T-helper 17 cell (primary cell): ENCODE measurements at regions not wholly inside any gene's neighbourhood (a gene's known extent, or its start where the extent isn't known, plus 50 kb on each side); places are given as distances from the start of the nearest gene placed in this dataset.

ENCODE experiments used
- ATAC-seq: fragments of 150-1000 bp; cut with Tn5 transposase; 2 replicates; pipeline ENCODE4 v1.10.0; 2021; ENCODE audit warnings: mild to moderate bottlenecking, moderate library complexity
- DNase-seq, 3 donors: peaks; one replicate each; pipeline versions ENCODE4 v3.0.0 to v3.0.0-alpha.2; 2020 to 2021
- H3K9me3 ChIP-seq: one replicate; pipeline ENCODE4 v1.7.0; 2013; ENCODE audit warnings: low read length, mild to moderate bottlenecking; ENCODE audit not compliant: control insufficient read depth, poor library complexity, severe bottlenecking
- H3K27ac Mint-ChIP-seq: one replicate; pipeline ENCODE4 v1.8.0; 2022; ENCODE audit warnings: mild to moderate bottlenecking, moderate library complexity, mixed read lengths
- H3K27me3 Mint-ChIP-seq: one replicate; pipeline ENCODE4 v1.8.0; 2022; ENCODE audit warnings: mixed read lengths
- H3K36me3 Mint-ChIP-seq: one replicate; pipeline ENCODE4 v1.8.0; 2022; ENCODE audit warnings: low read depth, mixed read lengths
- H3K4me1 Mint-ChIP-seq: one replicate; pipeline ENCODE4 v1.8.0; 2022; ENCODE audit warnings: mild to moderate bottlenecking, mixed read lengths
- H3K4me3 Mint-ChIP-seq: one replicate; pipeline ENCODE4 v1.8.0; 2022; ENCODE audit warnings: mild to moderate bottlenecking, moderate library complexity, mixed read lengths

- no peak for ATAC-seq
- Mint-ChIP-seq H3K4me3 (no peak overlapping the region), H3K4me1 (no peaks in the 10 kb centered on the region), H3K27ac (no peak overlapping the region), H3K36me3 (no peaks in the 10 kb centered on the region), H3K27me3 (peaks cover 40% of the 10 kb centered on the region)
- no peak for DNase-seq
- no peaks in the 10 kb centered on the region for H3K9me3 ChIP-seq
These were observed 435.4 kb upstream of the RGMA start for GRCh38 chr15:93524432-93524831.

- Mint-ChIP-seq H3K27ac (no peak overlapping the region), H3K27me3 (peaks cover 31% of the 10 kb centered on the region), H3K4me1 (no peaks in the 10 kb centered on the region), H3K4me3 (no peak overlapping the region), H3K36me3 (no peaks in the 10 kb centered on the region)
- no peaks in the 10 kb centered on the region for H3K9me3 ChIP-seq
- DNase-seq (no peak), ATAC-seq (no peak)
These were observed 434.5 kb upstream of the RGMA start for GRCh38 chr15:93523481-93523880.

- Mint-ChIP-seq H3K4me3 (no peak overlapping the region), H3K4me1 (no peaks in the 10 kb centered on the region), H3K36me3 (no peaks in the 10 kb centered on the region), H3K27me3 (peaks cover 44% of the 10 kb centered on the region), H3K27ac (no peak overlapping the region)
- H3K9me3 ChIP-seq, result no peaks in the 10 kb centered on the region
- no peak for DNase-seq
- ATAC-seq, result no peak
These were observed 431.2 kb upstream of the RGMA start for GRCh38 chr15:93520206-93520605.

- no peak for ATAC-seq
- H3K9me3 ChIP-seq, result no peaks in the 10 kb centered on the region
- DNase-seq, result no peak
- Mint-ChIP-seq H3K27me3 (peaks cover 49% of the 10 kb centered on the region), H3K4me1 (no peaks in the 10 kb centered on the region), H3K27ac (no peak overlapping the region), H3K36me3 (no peaks in the 10 kb centered on the region), H3K4me3 (no peak overlapping the region)
These were observed 430.6 kb upstream of the RGMA start for GRCh38 chr15:93519599-93519998.

- ATAC-seq, result no peak
- Mint-ChIP-seq H3K4me1 (no peaks in the 10 kb centered on the region), H3K36me3 (no peaks in the 10 kb centered on the region), H3K4me3 (no peak overlapping the region), H3K27ac (no peak overlapping the region), H3K27me3 (peaks cover 35% of the 10 kb centered on the region)
- H3K9me3 ChIP-seq, result no peaks in the 10 kb centered on the region
- DNase-seq, result no peak
These were observed 428.2 kb upstream of the RGMA start for GRCh38 chr15:93517176-93517575.

GRCh38 chr15:93515256-93516051 lies 426.4 kb upstream of the RGMA start:
- no peaks in the 10 kb centered on the region for H3K9me3 ChIP-seq
- no peak overlapping the region for H3K27ac Mint-ChIP-seq
- DNase-seq (no peak), ATAC-seq (no peak)
- H3K4me1 Mint-ChIP-seq, result no peaks in the 10 kb centered on the region
- peaks cover 45% of the 10 kb centered on the region for H3K27me3 Mint-ChIP-seq
- no peak overlapping the region for H3K4me3 Mint-ChIP-seq
- H3K36me3 Mint-ChIP-seq, result no peaks in the 10 kb centered on the region

- H3K4me3 Mint-ChIP-seq, result no peak overlapping the region
- no peaks in the 10 kb centered on the region for H3K36me3 Mint-ChIP-seq
- no peak overlapping the region for H3K27ac Mint-ChIP-seq
- H3K9me3 ChIP-seq, result no peaks in the 10 kb centered on the region
- ATAC-seq (no peak), DNase-seq (no peak)
- no peaks in the 10 kb centered on the region for H3K4me1 Mint-ChIP-seq
- H3K27me3 Mint-ChIP-seq, result peaks cover 11% of the 10 kb centered on the region
These were observed 417.6 kb upstream of the RGMA start for GRCh38 chr15:93506646-93507045.

- Mint-ChIP-seq H3K27ac (no peak overlapping the region), H3K27me3 (peaks cover 9% of the 10 kb centered on the region), H3K36me3 (no peaks in the 10 kb centered on the region), H3K4me1 (no peaks in the 10 kb centered on the region), H3K4me3 (no peak overlapping the region)
- no peak for DNase-seq
- H3K9me3 ChIP-seq, result no peaks in the 10 kb centered on the region
- no peak for ATAC-seq
These were observed 416.5 kb upstream of the RGMA start for GRCh38 chr15:93505506-93505905.

GRCh38 chr15:93501946-93502345 lies 412.9 kb upstream of the RGMA start:
- Mint-ChIP-seq H3K36me3 (no peaks in the 10 kb centered on the region), H3K27ac (no peak overlapping the region), H3K27me3 (peaks cover 29% of the 10 kb centered on the region), H3K4me1 (no peaks in the 10 kb centered on the region), H3K4me3 (no peak overlapping the region)
- DNase-seq (no peak), ATAC-seq (no peak)
- no peaks in the 10 kb centered on the region for H3K9me3 ChIP-seq

- ATAC-seq (no peak), DNase-seq (no peak)
- Mint-ChIP-seq H3K27ac (no peak overlapping the region), H3K36me3 (no peaks in the 10 kb centered on the region), H3K27me3 (peaks cover 29% of the 10 kb centered on the region), H3K4me1 (no peaks in the 10 kb centered on the region), H3K4me3 (no peak overlapping the region)
- H3K9me3 ChIP-seq, result no peaks in the 10 kb centered on the region
These were observed 411.1 kb upstream of the RGMA start for GRCh38 chr15:93500155-93500554.

GRCh38 chr15:93497291-93497690 lies 408.3 kb upstream of the RGMA start:
- Mint-ChIP-seq H3K36me3 (no peaks in the 10 kb centered on the region), H3K27ac (no peak overlapping the region)

GRCh38 chr15:93496888-93497287 lies 407.9 kb upstream of the RGMA start:
- H3K36me3 Mint-ChIP-seq, result no peaks in the 10 kb centered on the region
- H3K9me3 ChIP-seq, result no peaks in the 10 kb centered on the region
- DNase-seq (no peak), ATAC-seq (no peak)
- H3K27ac Mint-ChIP-seq, result no peak overlapping the region
- H3K4me1 Mint-ChIP-seq, result no peaks in the 10 kb centered on the region
- peaks cover 40% of the 10 kb centered on the region for H3K27me3 Mint-ChIP-seq
- H3K4me3 Mint-ChIP-seq, result no peak overlapping the region

More at GRCh38 chr15:93497291-93497690, 408.3 kb upstream of the RGMA start:
- Mint-ChIP-seq H3K4me3 (no peak overlapping the region), H3K4me1 (no peaks in the 10 kb centered on the region), H3K27me3 (peaks cover 40% of the 10 kb centered on the region)
- ATAC-seq (no peak), DNase-seq (no peak)
- no peaks in the 10 kb centered on the region for H3K9me3 ChIP-seq

- no peaks in the 10 kb centered on the region for H3K9me3 ChIP-seq
- Mint-ChIP-seq H3K27me3 (peaks cover 37% of the 10 kb centered on the region), H3K36me3 (no peaks in the 10 kb centered on the region), H3K27ac (no peak overlapping the region), H3K4me1 (no peaks in the 10 kb centered on the region), H3K4me3 (no peak overlapping the region)
- DNase-seq (no peak), ATAC-seq (no peak)
These were observed 407.0 kb upstream of the RGMA start for GRCh38 chr15:93495799-93496637.
